ENCODE measurements at regions not wholly inside any gene's neighbourhood (a gene's known extent, or its start where the extent isn't known, plus 50 kb on each side); places are given as distances from the start of the nearest gene placed in this dataset.
"Not testable (repeated sequence)": the region's sequence is repeated elsewhere in the genome, so short reads cannot be mapped to it uniquely, and the experiment has no call there.

- DNase-seq: no peak
These were observed 567.3 kb upstream of the ZNF804A start for GRCh38 chr2:184030989-184031388.

DNA sequence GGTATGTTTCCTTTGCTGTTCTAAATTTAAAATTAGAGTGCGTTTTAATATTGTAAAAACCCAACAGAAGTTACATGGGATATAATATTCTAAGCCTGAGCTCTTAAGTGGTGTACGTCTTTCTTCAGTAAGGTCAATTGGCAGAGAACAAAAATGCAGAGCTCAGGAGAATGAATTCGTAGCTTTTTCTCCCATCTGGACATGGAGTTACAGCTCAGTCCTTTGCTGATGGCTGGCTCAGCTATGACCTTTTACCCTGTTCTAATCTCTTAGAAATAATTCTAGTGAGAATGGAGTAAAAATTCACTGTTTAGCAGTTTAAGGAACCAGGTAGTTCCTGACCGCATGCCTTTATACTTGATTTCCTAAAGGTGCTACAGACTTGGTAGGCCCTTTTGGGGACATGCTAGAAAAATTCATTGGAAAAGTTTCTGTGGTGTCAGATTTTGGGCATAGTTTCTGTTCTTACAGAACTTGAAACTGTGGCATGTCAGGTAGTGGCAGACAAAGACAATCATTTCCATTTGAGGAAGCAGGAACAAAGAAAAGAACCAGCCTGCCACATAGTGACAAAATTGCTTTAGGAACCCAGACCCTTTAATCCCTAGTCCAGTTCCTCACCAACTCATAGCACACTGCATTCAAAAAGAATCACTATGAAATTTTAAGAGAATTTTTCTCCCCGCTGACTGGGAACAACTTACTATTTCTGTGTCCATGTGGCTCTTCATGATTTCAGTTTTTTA, 566.8 kb upstream of the ZNF804A start:
- no peak for DNase-seq

GRCh38 chr2:184032983-184033382, 565.3 kb upstream of the ZNF804A start:
- DNase-seq: no peak

- DNase-seq: no peak
These were observed 561.1 kb upstream of the ZNF804A start for GRCh38 chr2:184037273-184037672.

DNA sequence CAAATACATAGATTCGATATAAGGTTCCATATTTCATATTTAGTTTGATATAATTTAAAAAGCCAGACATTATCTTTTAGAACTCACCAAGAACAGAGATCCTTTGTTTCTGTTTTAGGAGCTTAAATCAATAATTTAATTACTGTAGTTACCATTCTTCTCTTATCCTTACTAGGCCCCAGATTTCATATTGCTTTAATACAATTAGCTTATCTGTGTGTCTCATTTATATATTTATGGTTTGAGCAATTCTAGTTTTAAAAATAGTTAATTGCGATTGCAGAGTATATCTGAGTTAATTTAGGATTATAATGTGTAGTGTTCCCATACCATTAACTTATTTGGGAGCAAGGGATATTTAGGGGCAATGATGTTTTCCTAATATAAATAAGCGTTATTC, 558.8 kb upstream of the ZNF804A start:
- no peak for DNase-seq

- DNase-seq: no peak
These were observed 558.1 kb upstream of the ZNF804A start for GRCh38 chr2:184040230-184040629.

GRCh38 chr2:184041077-184041476, 557.3 kb upstream of the ZNF804A start:
- DNase-seq: no peak

GRCh38 chr2:184041777-184042176, 556.6 kb upstream of the ZNF804A start:
- DNase-seq: no peak

- no peak for DNase-seq
These were observed 550.8 kb upstream of the ZNF804A start for GRCh38 chr2:184047536-184047935.

- DNase-seq: no peak
These were observed 548.8 kb upstream of the ZNF804A start for GRCh38 chr2:184049566-184049965.

DNA sequence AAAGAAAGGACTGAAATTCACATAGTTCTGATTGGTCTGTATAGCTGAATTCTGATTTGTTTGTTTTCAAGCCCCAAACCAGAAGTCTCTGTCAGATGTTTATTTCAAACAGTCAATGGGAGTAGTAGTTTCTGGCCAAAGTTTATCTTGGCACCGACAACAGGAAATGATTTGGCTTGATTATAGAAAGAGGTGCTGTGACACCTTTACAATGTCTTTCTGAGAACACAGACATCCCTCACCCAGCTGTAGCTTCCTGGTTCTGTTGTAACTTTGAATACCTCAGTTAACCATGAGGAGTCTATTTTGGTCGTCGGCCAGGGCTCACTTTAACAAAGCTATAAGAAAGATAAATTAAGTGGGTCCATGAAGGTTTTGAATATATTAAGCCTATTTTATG, 545.0 kb upstream of the ZNF804A start:
- no peak for DNase-seq

DNA sequence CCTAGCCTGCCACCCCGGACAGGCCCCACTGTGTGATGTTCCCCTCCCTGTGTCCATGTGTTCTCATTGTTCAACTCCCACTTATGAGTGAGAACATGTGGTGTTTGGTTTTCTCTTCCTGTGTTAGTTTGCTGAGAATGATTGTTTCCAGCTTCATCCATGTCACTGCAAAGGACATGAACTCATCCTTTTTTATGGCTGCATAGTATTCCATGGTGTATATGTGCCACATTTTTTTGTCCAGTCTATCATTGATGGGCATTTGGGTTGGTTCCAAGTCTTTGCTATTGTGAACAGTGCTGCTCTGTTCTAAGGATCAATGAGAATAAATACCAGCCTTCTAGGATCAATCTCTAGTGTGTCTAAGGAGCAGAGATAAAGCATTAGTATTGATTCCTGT, 543.9 kb upstream of the ZNF804A start:
- DNase-seq: not testable (repeated sequence)

DNA sequence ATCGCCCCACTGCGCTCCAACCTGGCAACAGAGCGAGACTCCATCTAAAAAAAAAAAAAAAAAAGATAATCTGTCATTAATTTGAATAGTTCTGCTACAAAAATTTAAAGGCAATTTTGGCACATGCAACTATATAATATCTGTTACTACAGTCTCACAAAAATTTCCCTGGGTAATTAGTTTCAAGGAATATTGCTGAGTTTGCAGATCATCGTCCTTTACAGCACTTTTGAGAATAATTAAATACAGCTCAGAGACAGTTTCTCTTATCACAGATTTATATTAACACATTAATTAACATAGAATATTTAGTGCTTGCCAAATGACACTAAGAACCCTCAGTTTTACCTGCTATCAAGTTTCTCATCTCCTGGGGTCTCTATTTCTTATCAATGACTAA, 540.4 kb upstream of the ZNF804A start:
- DNase-seq: no peak

DNA sequence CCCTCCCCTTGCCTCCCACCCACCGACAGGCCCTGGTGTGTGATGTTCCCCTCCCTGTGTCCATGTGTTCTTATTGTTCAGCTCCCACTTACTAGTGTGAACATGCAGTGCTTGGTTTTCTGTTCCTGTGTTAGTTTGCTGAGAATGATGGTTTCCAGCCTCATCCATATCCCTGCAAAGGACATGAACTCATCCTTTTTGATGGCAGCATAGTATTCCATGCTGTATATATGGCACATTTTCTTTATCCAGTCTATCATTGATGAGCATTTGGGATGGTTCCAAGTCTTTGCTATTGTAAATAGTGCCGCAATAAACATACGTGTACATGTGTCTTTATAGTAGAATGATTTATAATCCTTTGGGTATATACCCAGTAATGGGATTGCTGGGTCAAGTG, 538.1 kb upstream of the ZNF804A start:
- not testable (repeated sequence) for DNase-seq

- DNase-seq: no peak
These were observed 530.8 kb upstream of the ZNF804A start for GRCh38 chr2:184067502-184067901.

DNA sequence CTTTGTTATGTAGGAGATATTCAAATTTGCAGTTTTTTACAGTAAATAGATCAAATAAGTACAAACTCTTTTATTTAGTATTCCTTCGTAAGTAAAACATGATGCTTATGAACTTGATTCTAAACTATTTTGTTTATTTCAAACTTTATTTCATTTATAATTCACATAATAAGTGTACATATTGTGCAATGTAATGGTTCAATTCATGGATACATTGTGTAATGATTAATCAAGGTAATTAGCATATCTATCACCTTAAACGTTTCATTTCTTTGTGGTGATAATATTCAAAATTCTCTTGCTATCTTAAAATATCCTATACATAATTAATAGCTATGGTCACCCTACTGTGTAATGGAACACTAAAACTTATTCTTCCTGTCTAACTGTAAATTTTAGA, 525.9 kb upstream of the ZNF804A start:
- DNase-seq: no peak

DNA sequence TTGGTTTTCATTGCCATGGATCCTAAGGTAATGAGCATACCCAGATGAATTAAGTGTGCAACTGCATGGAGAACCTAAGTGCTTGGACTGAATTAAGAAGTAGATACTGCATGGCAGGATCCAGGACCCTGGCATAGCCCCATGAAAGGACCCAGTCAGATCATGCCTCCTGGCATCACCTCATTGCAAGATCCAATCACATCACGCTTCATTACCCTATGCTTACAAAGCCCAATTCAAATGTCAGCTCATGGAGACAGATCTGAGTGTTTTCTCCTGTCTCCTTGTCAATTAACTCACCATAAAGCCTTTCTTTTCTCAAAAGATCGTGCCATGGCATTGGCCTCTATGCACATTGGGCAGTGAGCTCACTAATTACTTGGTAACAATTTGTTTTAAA, 519.8 kb upstream of the ZNF804A start:
- no peak for DNase-seq

- no peak for DNase-seq
These were observed 506.9 kb upstream of the ZNF804A start for GRCh38 chr2:184091456-184091855.

GRCh38 chr2:184113696-184114403, 484.5 kb upstream of the ZNF804A start:
- no peak for DNase-seq

DNA sequence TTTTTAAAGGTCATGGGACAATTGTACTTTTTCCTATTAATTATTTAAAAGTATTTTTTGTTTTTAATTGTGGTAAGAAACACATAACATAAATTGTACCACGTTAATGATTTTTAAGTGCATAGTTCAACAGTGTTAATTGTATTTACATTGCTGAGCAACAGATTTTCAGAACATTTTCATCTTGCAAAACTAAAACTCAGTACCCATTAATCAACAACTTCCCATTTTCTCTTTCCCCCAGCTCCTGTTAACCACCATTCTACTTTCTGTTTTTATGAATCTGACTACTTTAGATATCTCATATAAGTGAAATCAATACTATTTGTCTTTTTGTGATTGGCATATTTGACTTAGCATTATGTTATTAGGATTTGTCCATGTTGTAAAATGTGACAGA, 483.9 kb upstream of the ZNF804A start:
- no peak for DNase-seq

DNA sequence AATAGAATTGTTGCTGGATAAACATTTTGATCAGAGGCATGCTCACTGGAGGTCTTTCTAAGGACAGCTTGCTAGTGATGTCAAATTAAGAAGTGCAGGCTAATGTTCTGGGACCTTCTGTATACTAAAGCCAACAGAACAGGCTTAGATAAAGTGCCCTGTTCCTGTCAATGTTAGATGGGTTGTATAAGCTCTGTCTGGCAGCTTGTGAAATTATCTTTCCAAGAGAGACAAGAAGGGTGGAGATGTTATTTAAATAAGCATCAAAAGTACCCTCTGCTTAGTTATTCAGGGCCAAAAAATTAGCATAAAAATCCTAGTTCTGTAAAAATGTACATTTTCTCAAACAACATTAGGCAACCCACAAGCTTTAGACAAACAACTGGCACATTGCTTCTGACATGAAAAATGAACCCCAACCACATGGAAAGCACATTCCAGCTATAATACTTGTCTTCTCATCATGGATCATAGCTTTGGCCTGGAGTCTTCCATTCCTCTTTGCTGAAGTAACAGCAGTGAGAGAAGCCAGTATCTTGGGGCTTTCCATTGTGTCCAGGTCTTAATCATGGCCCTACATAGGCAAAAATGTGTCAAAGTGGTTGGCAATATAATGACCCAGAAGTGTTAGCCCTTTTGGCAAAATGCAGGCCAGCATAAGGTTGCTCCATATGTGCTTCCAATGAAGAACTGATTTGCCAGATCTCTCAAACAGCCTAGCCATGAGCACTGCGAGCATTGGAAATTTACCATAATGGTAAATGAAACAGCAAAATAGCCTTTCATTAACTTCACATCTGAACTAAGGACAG, 478.1 kb upstream of the ZNF804A start:
- DNase-seq: no peak

DNA sequence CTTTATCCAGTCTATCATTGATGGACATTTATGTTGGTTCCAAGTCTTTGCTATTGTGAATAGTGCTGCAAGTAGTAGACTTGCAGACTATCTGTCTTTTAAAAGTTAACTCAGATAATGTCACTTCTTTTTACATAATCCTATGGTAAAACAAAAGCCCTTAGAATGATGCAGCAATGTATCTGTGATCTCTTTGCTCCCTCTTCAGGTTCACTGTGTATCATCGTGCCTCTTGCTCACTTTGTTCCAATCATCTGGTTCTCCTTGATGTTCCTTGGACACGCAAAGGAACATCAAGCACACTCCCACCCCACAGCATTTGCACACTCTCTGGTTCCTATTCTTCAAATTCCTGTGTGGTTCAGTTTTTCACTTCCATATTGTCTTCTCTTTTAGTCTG, 472.5 kb upstream of the ZNF804A start:
- DNase-seq: no peak

GRCh38 chr2:184129073-184129472, 469.3 kb upstream of the ZNF804A start:
- no peak for DNase-seq

DNA sequence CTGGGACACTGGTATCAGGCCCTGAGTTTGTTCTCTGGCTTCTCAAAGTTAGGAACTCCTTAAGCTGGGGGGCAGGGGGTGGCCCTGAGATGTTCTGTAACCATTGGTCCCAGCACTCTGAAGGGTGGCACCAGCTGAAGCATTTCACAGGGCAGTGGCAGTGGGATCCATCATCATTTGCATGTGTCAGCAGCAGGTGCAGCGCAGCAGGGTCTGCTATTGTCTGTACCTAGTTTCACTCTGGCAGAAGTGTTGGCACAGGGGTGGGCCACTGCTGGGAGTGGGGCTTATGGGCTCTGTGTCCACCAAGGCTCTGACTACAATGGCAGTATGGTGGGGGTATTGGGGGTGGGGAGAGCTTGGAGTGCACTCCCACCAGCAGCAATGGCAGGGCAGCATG, 460.4 kb upstream of the ZNF804A start:
- DNase-seq: no peak
